Hepatocyte (in vitro differentiated cells): ENCODE measurements at regions not wholly inside any gene's neighbourhood (a gene's known extent, or its start where the extent isn't known, plus 50 kb on each side); places are given as distances from the start of the nearest gene placed in this dataset.

Experiments
- DNase-seq: peaks from one replicate; pipeline ENCODE4 v3.0.0-alpha.2; 2016; ENCODE audit warnings: low spot score
- H2AFZ ChIP-seq: fragments of 200-600 bp; sonication (generic); 2 replicates; pipeline ENCODE4 v1.6.0; 2016; ENCODE audit warnings: antibody characterized with exemption, mild to moderate bottlenecking
- H3K27ac ChIP-seq: fragments of 200-600 bp; sonication (generic); 2 replicates; pipeline ENCODE4 v1.5.1; 2016; ENCODE audit warnings: mild to moderate bottlenecking
- H3K27me3 ChIP-seq: fragments of 200-600 bp; sonication (generic); 2 replicates; pipeline ENCODE4 v1.6.1; 2016
- H3K36me3 ChIP-seq: fragments of 200-600 bp; sonication (generic); replicated peaks from 2 replicates; pipeline ENCODE4 v1.5.1; 2016; ENCODE audit warnings: low read depth; ENCODE audit not compliant: insufficient read depth
- H3K4me1 ChIP-seq: fragments of 200-600 bp; sonication (generic); 2 replicates; pipeline ENCODE4 v1.5.1; 2016; ENCODE audit warnings: mild to moderate bottlenecking, moderate library complexity; ENCODE audit not compliant: insufficient read depth
- H3K4me2 ChIP-seq: fragments of 200-600 bp; sonication (generic); 2 replicates; pipeline ENCODE4 v1.6.0; 2016
- H3K4me3 ChIP-seq: fragments of 200-600 bp; sonication (generic); 2 replicates; pipeline ENCODE4 v1.5.1; 2016; ENCODE audit warnings: mild to moderate bottlenecking
- H3K79me2 ChIP-seq: fragments of 200-600 bp; sonication (generic); 2 replicates; pipeline ENCODE4 v1.6.0; 2017; ENCODE audit warnings: mild to moderate bottlenecking
- H3K9me2 ChIP-seq: fragments of 200-600 bp; sonication (generic); replicated peaks from 2 replicates; pipeline ENCODE4 v1.6.0; 2017; ENCODE audit warnings: mild to moderate bottlenecking; ENCODE audit not compliant: insufficient read depth
- H3K9me3 ChIP-seq: fragments of 200-600 bp; sonication (generic); 2 replicates; pipeline ENCODE4 v1.5.1; 2016; ENCODE audit warnings: low read depth, mild to moderate bottlenecking
- H4K20me1 ChIP-seq: fragments of 200-600 bp; sonication (generic); 2 replicates; pipeline ENCODE4 v1.6.0; 2016; ENCODE audit warnings: mild to moderate bottlenecking; ENCODE audit not compliant: insufficient read depth, poor library complexity, severe bottlenecking
- CTCF ChIP-seq: fragments of 200-600 bp; sonication (generic); IDR thresholded peaks from 2 replicates; pipeline ENCODE4 v1.5.1; 2016; ENCODE audit warnings: antibody characterized with exemption, mild to moderate bottlenecking; ENCODE audit not compliant: poor library complexity
- EZH2 ChIP-seq: fragments of 200-600 bp; sonication (generic); IDR thresholded peaks from 2 replicates; pipeline ENCODE4 v1.6.1; 2016; ENCODE audit warnings: antibody characterized with exemption, mild to moderate bottlenecking, borderline replicate concordance
- EZH2phosphoT487 ChIP-seq: fragments of 200-600 bp; sonication (generic); IDR thresholded peaks from one replicate; pipeline ENCODE4 v1.6.1; 2018; ENCODE audit warnings: antibody characterized with exemption, mild to moderate bottlenecking, low read depth, moderate library complexity; ENCODE audit not compliant: unreplicated experiment, severe bottlenecking
- WGBS: methylation state at CpG from one replicate; pipeline ENCODE4 v1.1.6; 2016; ENCODE audit warnings: low lambda C conversion rate; ENCODE audit errors: missing lambda C conversion rate; 5-methylcytosine and 5-hydroxymethylcytosine counted together

GRCh38 chr1:116224111-116224510 lies 112.9 kb downstream of the MAB21L3 start:
- Histone ChIP-seq H3K9me3 (no peaks in the 10 kb centered on the region), H3K27me3 (no peaks in the 10 kb centered on the region), H2AFZ (no peak overlapping the region), H4K20me1 (no peaks in the 10 kb centered on the region), H3K4me1 (no peaks in the 10 kb centered on the region), H3K79me2 (no peaks in the 10 kb centered on the region), H3K9me2 (no peaks in the 10 kb centered on the region), H3K4me2 (no peak overlapping the region), H3K4me3 (no peak overlapping the region), H3K27ac (no peak overlapping the region), H3K36me3 (no peaks in the 10 kb centered on the region)
- TF ChIP-seq CTCF (no peak), EZH2phosphoT487 (no peak), EZH2 (no peak)
- no peak for DNase-seq
- WGBS, result 65% methylated on average over 2 of the region's 2 CpGs

- WGBS, result 87% methylated on average over 4 of the region's 4 CpGs
- no peak overlapping the region for H3K4me2 ChIP-seq
- no peaks in the 10 kb centered on the region for H3K79me2 ChIP-seq
- no peaks in the 10 kb centered on the region for H4K20me1 ChIP-seq
- no peaks in the 10 kb centered on the region for H3K36me3 ChIP-seq
- H3K4me1 ChIP-seq, result no peaks in the 10 kb centered on the region
- no peaks in the 10 kb centered on the region for H3K27me3 ChIP-seq
- TF ChIP-seq EZH2 (no peak), EZH2phosphoT487 (no peak), CTCF (no peak)
- no peak overlapping the region for H3K4me3 ChIP-seq
- no peak for DNase-seq
- H3K9me3 ChIP-seq, result no peaks in the 10 kb centered on the region
- H3K27ac ChIP-seq, result no peak overlapping the region
- no peak overlapping the region for H2AFZ ChIP-seq
- no peaks in the 10 kb centered on the region for H3K9me2 ChIP-seq
These were observed 113.4 kb downstream of the MAB21L3 start for GRCh38 chr1:116224561-116224960.

DNA sequence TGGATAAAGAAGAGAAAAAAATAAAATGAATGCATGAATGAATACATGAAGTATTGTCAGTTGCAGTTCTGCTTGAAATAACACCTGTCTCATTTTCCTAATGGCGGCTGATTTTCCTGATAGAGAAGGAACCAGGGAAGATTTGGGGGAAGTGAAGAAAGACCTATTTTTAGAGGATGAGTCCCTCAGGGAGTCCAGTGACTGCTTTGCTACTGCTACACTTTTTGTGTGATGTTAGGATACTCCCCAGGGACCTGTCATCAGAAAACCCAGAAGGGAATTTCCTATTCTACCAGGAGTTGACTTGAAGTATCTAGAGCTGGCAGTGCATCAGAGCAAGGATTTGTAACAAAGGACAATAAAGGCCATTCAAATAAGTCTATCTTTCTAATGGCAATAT lies 114.8 kb downstream of the MAB21L3 start:
- Histone ChIP-seq H3K27me3 (no peaks in the 10 kb centered on the region), H3K4me1 (no peaks in the 10 kb centered on the region), H2AFZ (no peak overlapping the region), H3K36me3 (no peaks in the 10 kb centered on the region), H3K4me3 (no peak overlapping the region), H3K4me2 (no peak overlapping the region), H4K20me1 (no peaks in the 10 kb centered on the region), H3K9me2 (no peaks in the 10 kb centered on the region), H3K79me2 (no peaks in the 10 kb centered on the region), H3K27ac (no peak overlapping the region), H3K9me3 (no peaks in the 10 kb centered on the region)
- TF ChIP-seq EZH2phosphoT487, result no peak
- no peak for TF ChIP-seq EZH2
- TF ChIP-seq CTCF, result no peak
- 93% methylated on average over 1 of the region's 1 CpG for WGBS
- no peak for DNase-seq

GRCh38 chr1:116228511-116228910 lies 117.3 kb downstream of the MAB21L3 start:
- Histone ChIP-seq H3K4me3 (no peak overlapping the region), H4K20me1 (no peaks in the 10 kb centered on the region), H3K79me2 (no peaks in the 10 kb centered on the region), H3K36me3 (no peaks in the 10 kb centered on the region), H3K4me1 (no peaks in the 10 kb centered on the region), H3K27me3 (no peaks in the 10 kb centered on the region), H3K9me3 (no peaks in the 10 kb centered on the region), H3K9me2 (no peaks in the 10 kb centered on the region), H3K4me2 (no peak overlapping the region), H2AFZ (no peak overlapping the region), H3K27ac (no peak overlapping the region)
- 86% methylated on average over 2 of the region's 2 CpGs for WGBS
- TF ChIP-seq EZH2phosphoT487, result no peak
- no peak for TF ChIP-seq EZH2
- no peak for TF ChIP-seq CTCF
- no peak for DNase-seq
